GM23338 (cell line): ENCODE measurements at regions not wholly inside any gene's neighbourhood (a gene's known extent, or its start where the extent isn't known, plus 50 kb on each side); places are given as distances from the start of the nearest gene placed in this dataset.

Experiments
- ATAC-seq: fragments of 200-7000 bp; cut with Tn5 transposase; 3 replicates; pipeline ENCODE4 v1.9.1; 2020
- DNase-seq: peaks from one replicate; pipeline ENCODE4 v3.0.0-alpha.2; 2015; ENCODE audit warnings: low spot score
- H2AFZ ChIP-seq: fragments of 200-600 bp; sonication (generic); 2 replicates; pipeline ENCODE4 v1.8.0; 2016; ENCODE audit warnings: antibody characterized with exemption, mild to moderate bottlenecking, moderate library complexity
- H3F3A ChIP-seq: fragments of 200-600 bp; sonication (generic); replicated peaks from 2 replicates; pipeline ENCODE4 v1.8.0; 2017; ENCODE audit warnings: antibody characterized with exemption, mixed run types, low read depth
- H3K27ac ChIP-seq: fragments of 200-600 bp; sonication (generic); 2 replicates; pipeline ENCODE4 v1.6.1; 2016; ENCODE audit warnings: low read depth
- H3K27me3 ChIP-seq: fragments of 200-600 bp; sonication (generic); 2 replicates; pipeline ENCODE4 v1.8.0; 2016; ENCODE audit warnings: mild to moderate bottlenecking, mixed run types, moderate library complexity; ENCODE audit not compliant: insufficient read depth
- H3K36me3 ChIP-seq: fragments of 200-600 bp; sonication (generic); 2 replicates; pipeline ENCODE4 v1.8.0; 2016; ENCODE audit warnings: mild to moderate bottlenecking; ENCODE audit not compliant: insufficient read depth
- H3K4me1 ChIP-seq: fragments of 200-600 bp; sonication (generic); 2 replicates; pipeline ENCODE4 v1.8.0; 2016; ENCODE audit warnings: mild to moderate bottlenecking, moderate library complexity; ENCODE audit not compliant: insufficient read depth
- H3K4me2 ChIP-seq: fragments of 200-600 bp; sonication (generic); 2 replicates; pipeline ENCODE4 v1.7.1; 2017; ENCODE audit warnings: mixed run types
- H3K4me3 ChIP-seq: fragments of 200-600 bp; sonication (generic); 2 replicates; pipeline ENCODE4 v1.6.1; 2016; ENCODE audit warnings: mixed run types
- H3K79me2 ChIP-seq: fragments of 200-600 bp; sonication (generic); replicated peaks from 2 replicates; pipeline ENCODE4 v1.8.0; 2017; ENCODE audit warnings: mild to moderate bottlenecking; ENCODE audit not compliant: insufficient read depth
- H3K9me2 ChIP-seq: fragments of 200-600 bp; sonication (generic); 2 replicates; pipeline ENCODE4 v1.8.0; 2017; ENCODE audit not compliant: insufficient read depth
- H4K20me1 ChIP-seq: fragments of 200-600 bp; sonication (generic); replicated peaks from 2 replicates; pipeline ENCODE4 v1.8.0; 2017; ENCODE audit warnings: mild to moderate bottlenecking; ENCODE audit not compliant: insufficient read depth
- H3K27ac Mint-ChIP-seq: 2 replicates; pipeline ENCODE4 v1.8.0; 2020; ENCODE audit warnings: inconsistent platforms, mild to moderate bottlenecking, moderate library complexity, mixed read lengths
- H3K27me3 Mint-ChIP-seq: 3 replicates; pipeline ENCODE4 v1.8.0; 2022; ENCODE audit warnings: low read depth, mild to moderate bottlenecking, moderate library complexity, mixed read lengths, inconsistent platforms; ENCODE audit not compliant: insufficient read depth, poor library complexity
- H3K36me3 Mint-ChIP-seq: 3 replicates; pipeline ENCODE4 v1.8.0; 2021; ENCODE audit warnings: low read depth, mild to moderate bottlenecking, inconsistent platforms, moderate library complexity, mixed read lengths
- H3K4me1 Mint-ChIP-seq: 3 replicates; pipeline ENCODE4 v1.8.0; 2020; ENCODE audit warnings: mild to moderate bottlenecking, inconsistent platforms, mixed read lengths
- H3K4me3 Mint-ChIP-seq: 3 replicates; pipeline ENCODE4 v1.8.0; 2021; ENCODE audit warnings: moderate library complexity, mild to moderate bottlenecking, inconsistent platforms, mixed read lengths
- H3K9me3 Mint-ChIP-seq: 3 replicates; pipeline ENCODE4 v1.8.0; 2020; ENCODE audit warnings: moderate library complexity, mild to moderate bottlenecking, inconsistent platforms, mixed read lengths
- CREB1 ChIP-seq: fragments of 250-450 bp; sonication (Bioruptor Pico); IDR thresholded peaks from 2 replicates; pipeline ENCODE4 v1.5.0; 2020; ENCODE audit warnings: low read depth, mild to moderate bottlenecking, moderate library complexity
- CTCF ChIP-seq, 2 experiments: fragments of 200-600 bp in 1 of 2; sonication (generic) in 1 of 2; conservative IDR thresholded peaks; 2 replicates each; pipeline versions ENCODE4 v1.5.1 to v1.6.1; 2016 to 2017; ENCODE audit warnings: antibody characterized with exemption in 2 of 2, low read depth in 2 of 2, mild to moderate bottlenecking in 2 of 2, moderate library complexity in 1 of 2
- ETS1 ChIP-seq: IDR thresholded peaks from 2 replicates; pipeline ENCODE4 v1.6.1; 2016; ENCODE audit warnings: antibody characterized with exemption
- EZH2 ChIP-seq: fragments of 200-600 bp; sonication (generic); IDR thresholded peaks from one replicate; pipeline ENCODE4 v1.8.0; 2017; ENCODE audit warnings: antibody characterized with exemption, mild to moderate bottlenecking, low read depth; ENCODE audit not compliant: unreplicated experiment
- EZH2phosphoT487 ChIP-seq: fragments of 200-600 bp; sonication (generic); IDR thresholded peaks from one replicate; pipeline ENCODE4 v1.8.1; 2018; ENCODE audit warnings: antibody characterized with exemption; ENCODE audit not compliant: unreplicated experiment
- JUNB ChIP-seq: IDR thresholded peaks from one replicate; pipeline ENCODE4 v1.6.1; 2016; ENCODE audit warnings: antibody characterized with exemption; ENCODE audit not compliant: unreplicated experiment
- NANOG ChIP-seq: IDR thresholded peaks from 2 replicates; pipeline ENCODE4 v1.6.1; 2016; ENCODE audit warnings: antibody characterized with exemption, borderline replicate concordance
- POLR2AphosphoS5 ChIP-seq: IDR thresholded peaks from 2 replicates; pipeline ENCODE4 v1.6.1; 2016; ENCODE audit warnings: antibody characterized with exemption, low read depth
- REST ChIP-seq: IDR thresholded peaks from one replicate; pipeline ENCODE4 v1.6.1; 2018; ENCODE audit warnings: antibody characterized with exemption; ENCODE audit not compliant: unreplicated experiment
- ZNF114 ChIP-seq: fragments of 250-450 bp; sonication (Bioruptor Pico); IDR thresholded peaks from 2 replicates; pipeline ENCODE4 v1.5.0; 2020; ENCODE audit warnings: mild to moderate bottlenecking, moderate library complexity
- ZNF331 ChIP-seq: fragments of 250-450 bp; sonication (Bioruptor Pico); IDR thresholded peaks from 2 replicates; pipeline ENCODE4 v1.5.0; 2020; ENCODE audit warnings: low read depth, mild to moderate bottlenecking, moderate library complexity
- ZNF462 ChIP-seq: fragments of 250-450 bp; sonication (Bioruptor Pico); IDR thresholded peaks from 2 replicates; pipeline ENCODE4 v1.5.0; 2020; ENCODE audit warnings: mild to moderate bottlenecking, moderate library complexity

GRCh38 chr3:140756240-140757016 lies 78.6 kb downstream of the TRIM42 start (continued):
- TF ChIP-seq REST (no peak), NANOG (no peak), POLR2AphosphoS5 (no peak), ZNF114 (CRISPR knock-in tag) (no peak), CTCF (conservative IDR thresholded peaks at IDR 0.05; ENCODE audit: low read depth in 2 of 2) (no peak), JUNB (no peak), ZNF331 (CRISPR knock-in tag) (no peak), CREB1 (CRISPR knock-in tag) (no peak), ETS1 (no peak), EZH2phosphoT487 (no peak)

GRCh38 chr3:140758791-140759444 lies 81.1 kb downstream of the TRIM42 start:
- Mint-ChIP-seq H3K4me1 (peaks cover 7% of the 10 kb centered on the region; the same call in 2 of the 3 replicates), H3K27ac (no peak overlapping the region), H3K9me3 (no peaks in the 10 kb centered on the region), H3K36me3 (no peaks in the 10 kb centered on the region), H3K27me3 (no peaks in the 10 kb centered on the region), H3K4me3 (no peak overlapping the region)
- H3K27me3 ChIP-seq = no peaks in the 10 kb centered on the region
- no peak overlapping the region for H3K4me3 ChIP-seq
- H3K4me1 ChIP-seq = 0 out of 2 replicates have a peak, but pooled peaks cover 6% of the 10 kb centered on the region
- H2AFZ ChIP-seq = no peak overlapping the region
- H4K20me1 ChIP-seq = no peaks in the 10 kb centered on the region
- H3K27ac ChIP-seq = no peak overlapping the region
- ATAC-seq (no peak), DNase-seq (no peak)
- H3F3A ChIP-seq = no peaks in the 10 kb centered on the region
- no peaks in the 10 kb centered on the region for H3K36me3 ChIP-seq
- no peak overlapping the region for H3K4me2 ChIP-seq
- no peaks in the 10 kb centered on the region for H3K9me2 ChIP-seq
- H3K79me2 ChIP-seq = no peaks in the 10 kb centered on the region
- TF ChIP-seq ZNF114 (CRISPR knock-in tag) = no peak
- no peak for TF ChIP-seq ZNF462
- no peak for TF ChIP-seq EZH2
